Type B pancreatic cell (in vitro differentiated cells): ENCODE measurements at regions not wholly inside any gene's neighbourhood (a gene's known extent, or its start where the extent isn't known, plus 50 kb on each side); places are given as distances from the start of the nearest gene placed in this dataset.
"Not testable (repeated sequence)": the region's sequence is repeated elsewhere in the genome, so short reads cannot be mapped to it uniquely, and the experiment has no call there.

Experiments
- DNase-seq: peaks from one replicate; pipeline ENCODE4 v3.0.0; 2021; ENCODE audit warnings: mixed read lengths; ENCODE audit not compliant: unreplicated experiment; ENCODE audit errors: extremely low spot score
- H3K27ac Mint-ChIP-seq: 2 replicates; pipeline ENCODE4 v1.8.0; 2021; ENCODE audit warnings: mild to moderate bottlenecking, mixed read lengths
- H3K27me3 Mint-ChIP-seq: 2 replicates; pipeline ENCODE4 v1.8.0; 2021; ENCODE audit warnings: mixed read lengths
- H3K36me3 Mint-ChIP-seq: 2 replicates; pipeline ENCODE4 v1.8.0; 2021; ENCODE audit warnings: mixed read lengths
- H3K4me1 Mint-ChIP-seq: one replicate; pipeline ENCODE4 v1.8.0; 2021; ENCODE audit warnings: mixed read lengths; ENCODE audit not compliant: unreplicated experiment
- H3K4me3 Mint-ChIP-seq: 2 replicates; pipeline ENCODE4 v1.8.0; 2021; ENCODE audit warnings: mild to moderate bottlenecking, mixed read lengths
- H3K9me3 Mint-ChIP-seq: 2 replicates; pipeline ENCODE4 v1.8.0; 2021; ENCODE audit warnings: mixed read lengths
- TF ChIP-seq, protein P1 (sequence below): fragments of 200-600 bp; sonication (generic); conservative IDR thresholded peaks from 2 replicates; pipeline ENCODE4 v1.5.0; 2021; ENCODE audit warnings: antibody characterized with exemption, mild to moderate bottlenecking

DNA sequence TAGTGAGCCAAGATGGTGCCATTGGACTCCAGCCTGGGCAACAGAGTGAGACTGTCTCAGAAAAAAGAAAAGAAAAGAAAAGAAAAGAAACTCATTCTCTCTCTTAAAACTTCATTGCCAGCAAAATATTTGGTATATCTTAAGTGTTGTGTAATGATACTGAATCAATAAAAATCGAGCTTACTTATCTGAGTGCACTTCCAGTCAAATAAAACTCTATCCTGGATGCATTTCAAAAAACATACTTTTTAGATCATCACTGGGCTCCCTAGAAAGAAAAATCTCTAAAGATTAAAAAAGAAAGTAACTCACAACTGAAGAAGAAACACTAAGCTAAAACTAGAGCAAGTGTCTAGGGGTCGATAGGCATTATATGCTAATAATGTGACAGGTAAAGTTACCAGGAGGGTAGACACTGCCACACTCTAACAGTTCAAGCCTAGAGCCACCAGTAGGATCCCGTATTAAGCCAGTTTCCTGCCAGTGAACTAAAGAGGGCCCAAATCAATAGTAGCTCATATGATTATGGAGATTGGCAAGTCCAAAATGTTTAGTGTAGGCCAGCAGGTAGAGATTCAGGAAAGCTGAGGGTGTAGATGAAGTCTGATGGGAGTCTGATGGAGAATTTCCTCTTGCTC lies 242.1 kb upstream of the CYRIA start:
- Mint-ChIP-seq H3K27me3 (no peaks in the 10 kb centered on the region), H3K9me3 (peaks cover 3% of the 10 kb centered on the region), H3K27ac (no peak overlapping the region), H3K36me3 (no peaks in the 10 kb centered on the region), H3K4me3 (no peak overlapping the region), H3K4me1 (no peaks in the 10 kb centered on the region)
- TF ChIP-seq, protein P1, sequence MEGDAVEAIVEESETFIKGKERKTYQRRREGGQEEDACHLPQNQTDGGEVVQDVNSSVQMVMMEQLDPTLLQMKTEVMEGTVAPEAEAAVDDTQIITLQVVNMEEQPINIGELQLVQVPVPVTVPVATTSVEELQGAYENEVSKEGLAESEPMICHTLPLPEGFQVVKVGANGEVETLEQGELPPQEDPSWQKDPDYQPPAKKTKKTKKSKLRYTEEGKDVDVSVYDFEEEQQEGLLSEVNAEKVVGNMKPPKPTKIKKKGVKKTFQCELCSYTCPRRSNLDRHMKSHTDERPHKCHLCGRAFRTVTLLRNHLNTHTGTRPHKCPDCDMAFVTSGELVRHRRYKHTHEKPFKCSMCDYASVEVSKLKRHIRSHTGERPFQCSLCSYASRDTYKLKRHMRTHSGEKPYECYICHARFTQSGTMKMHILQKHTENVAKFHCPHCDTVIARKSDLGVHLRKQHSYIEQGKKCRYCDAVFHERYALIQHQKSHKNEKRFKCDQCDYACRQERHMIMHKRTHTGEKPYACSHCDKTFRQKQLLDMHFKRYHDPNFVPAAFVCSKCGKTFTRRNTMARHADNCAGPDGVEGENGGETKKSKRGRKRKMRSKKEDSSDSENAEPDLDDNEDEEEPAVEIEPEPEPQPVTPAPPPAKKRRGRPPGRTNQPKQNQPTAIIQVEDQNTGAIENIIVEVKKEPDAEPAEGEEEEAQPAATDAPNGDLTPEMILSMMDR, result no peak
- no peak for DNase-seq

DNA sequence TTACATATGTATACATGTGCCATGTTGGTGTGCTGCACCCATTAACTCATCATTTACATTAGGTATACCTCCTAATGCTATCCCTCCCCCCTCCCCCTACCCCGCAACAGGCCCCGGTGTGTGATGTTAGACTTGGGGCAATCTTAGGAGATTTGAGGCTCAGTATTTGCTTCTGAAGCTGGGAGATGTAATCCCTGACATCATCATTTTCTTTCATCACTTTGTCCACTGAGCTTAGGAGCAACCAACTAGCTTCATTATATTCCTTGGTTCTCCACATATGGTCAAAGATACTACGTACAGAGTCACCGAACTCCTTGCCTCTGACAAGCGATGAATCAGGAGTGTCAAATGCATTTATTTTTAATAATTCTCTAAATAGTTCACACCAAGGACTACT lies 239.7 kb upstream of the CYRIA start:
- not testable (repeated sequence) for DNase-seq, H3K4me1 Mint-ChIP-seq, H3K27ac Mint-ChIP-seq, H3K36me3 Mint-ChIP-seq, H3K4me3 Mint-ChIP-seq, H3K9me3 Mint-ChIP-seq, H3K27me3 Mint-ChIP-seq

DNA sequence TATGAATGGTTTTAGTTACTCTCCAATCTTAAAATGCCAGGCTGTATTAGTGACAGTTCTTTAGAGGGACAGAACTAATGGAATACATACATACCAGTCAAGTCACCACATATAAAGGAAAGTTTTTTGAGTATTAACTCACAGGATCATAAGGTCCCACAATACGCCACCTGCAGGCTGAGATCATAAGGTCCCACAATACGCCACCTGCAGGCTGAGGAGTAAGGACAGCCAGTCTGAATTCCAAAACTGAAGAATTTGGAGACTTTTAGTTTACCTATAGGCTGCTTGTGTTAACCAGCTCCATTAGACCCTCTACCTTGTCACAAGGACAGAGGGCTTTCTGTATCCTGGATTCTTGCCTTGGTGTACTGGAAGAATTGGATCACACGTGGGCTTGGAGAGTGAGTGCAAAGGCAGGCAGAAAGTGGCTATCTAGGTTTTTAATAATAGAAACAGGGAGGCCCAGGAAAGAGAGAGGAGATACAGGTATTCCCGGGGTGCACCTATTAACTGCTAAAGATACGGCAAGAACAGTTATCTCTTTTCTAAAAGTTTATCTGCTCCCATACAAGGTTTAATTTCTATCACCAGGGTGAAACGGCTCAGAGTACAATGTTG lies 234.9 kb upstream of the CYRIA start:
- Mint-ChIP-seq H3K27me3 (no peaks in the 10 kb centered on the region), H3K27ac (no peak overlapping the region), H3K36me3 (no peaks in the 10 kb centered on the region), H3K4me3 (no peak overlapping the region), H3K9me3 (no peaks in the 10 kb centered on the region), H3K4me1 (no peaks in the 10 kb centered on the region)
- no peak for DNase-seq
- TF ChIP-seq, protein P1, result peak; percentile 67

DNA sequence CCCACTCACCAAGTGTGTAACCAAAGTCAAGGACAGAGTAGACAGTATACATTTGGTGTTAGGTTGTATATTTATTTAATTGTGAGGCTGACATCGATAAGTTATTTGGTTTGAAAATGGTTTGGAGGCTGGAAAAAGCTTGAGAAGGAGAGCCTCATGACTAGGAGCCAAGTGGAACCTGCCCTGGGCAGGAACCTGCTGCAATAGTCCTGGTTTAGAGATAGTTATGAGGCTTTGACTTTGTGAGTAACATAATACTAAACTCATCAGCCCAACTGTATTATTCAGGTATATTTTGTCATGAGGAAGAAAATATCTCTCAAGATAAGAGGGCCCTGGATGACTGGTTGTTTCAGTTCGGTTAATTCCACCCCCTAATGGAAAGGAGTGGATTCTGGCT lies 234.3 kb upstream of the CYRIA start:
- Mint-ChIP-seq H3K36me3 (no peaks in the 10 kb centered on the region), H3K4me3 (no peak overlapping the region), H3K27ac (no peak overlapping the region), H3K27me3 (no peaks in the 10 kb centered on the region), H3K4me1 (no peaks in the 10 kb centered on the region), H3K9me3 (no peaks in the 10 kb centered on the region)
- TF ChIP-seq, protein P1, result no peak
- DNase-seq, result no peak

DNA sequence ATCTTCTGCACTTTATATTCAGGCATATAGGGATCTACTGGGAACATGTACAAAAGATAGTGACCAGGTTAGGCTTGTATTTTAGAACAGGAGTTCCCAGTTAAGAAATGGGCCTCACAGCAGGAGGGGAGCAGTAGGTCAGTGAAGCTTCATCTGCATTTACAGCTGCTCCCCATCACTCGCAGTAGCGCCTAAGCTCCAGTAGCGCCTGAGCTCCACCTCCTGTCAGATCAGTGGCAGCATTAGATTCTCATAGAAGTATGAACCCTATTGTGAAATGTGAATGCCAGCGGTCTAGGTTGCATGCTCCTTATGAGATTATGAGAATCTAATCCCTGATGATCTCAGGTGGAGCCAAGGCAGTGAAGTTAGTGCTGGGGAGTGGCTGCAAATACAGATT lies 224.4 kb upstream of the CYRIA start:
- no peak overlapping the region for H3K27ac Mint-ChIP-seq
- no peaks in the 10 kb centered on the region for H3K36me3 Mint-ChIP-seq

DNA sequence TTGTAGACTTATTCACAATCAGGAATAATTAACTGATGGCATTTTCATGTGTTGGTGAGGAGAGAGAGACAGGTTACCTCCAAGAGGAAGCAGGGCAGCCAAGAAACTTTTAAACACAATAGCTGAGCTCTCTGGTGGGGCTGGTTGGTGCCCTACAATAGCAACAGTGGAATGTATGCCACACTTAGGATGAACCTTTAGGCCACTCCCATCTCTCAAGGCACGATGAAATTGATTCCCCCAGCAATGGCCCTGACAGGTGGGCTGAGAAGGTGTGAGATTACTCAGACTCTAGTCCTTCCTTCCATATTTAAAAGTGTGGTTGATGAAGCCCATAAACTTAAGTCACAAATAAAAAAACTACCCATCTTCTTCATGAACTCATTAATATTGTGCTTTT lies 219.4 kb upstream of the CYRIA start:
- H3K4me1 Mint-ChIP-seq, result no peaks in the 10 kb centered on the region

More for the DNA sequence above, 224.4 kb upstream of the CYRIA start:
- no peaks in the 10 kb centered on the region for H3K9me3 Mint-ChIP-seq
- H3K4me1 Mint-ChIP-seq, result no peaks in the 10 kb centered on the region
- TF ChIP-seq, protein P1, result no peak
- DNase-seq, result no peak
- H3K27me3 Mint-ChIP-seq, result no peaks in the 10 kb centered on the region
- H3K4me3 Mint-ChIP-seq, result no peak overlapping the region

More for the DNA sequence above, 219.4 kb upstream of the CYRIA start:
- TF ChIP-seq, protein P1, result no peak
- H3K9me3 Mint-ChIP-seq, result no peaks in the 10 kb centered on the region
- DNase-seq, result no peak
- no peaks in the 10 kb centered on the region for H3K36me3 Mint-ChIP-seq
- H3K4me3 Mint-ChIP-seq, result no peak overlapping the region
- H3K27me3 Mint-ChIP-seq, result no peaks in the 10 kb centered on the region
- H3K27ac Mint-ChIP-seq, result no peak overlapping the region
